ENCODE measurements at regions not wholly inside any gene's neighbourhood (a gene's known extent, or its start where the extent isn't known, plus 50 kb on each side); places are given as distances from the start of the nearest gene placed in this dataset.

- Histone ChIP-seq H3K4me3 (no peak overlapping the region), H3K36me3 (no peaks in the 10 kb centered on the region), H3K27me3 (no peaks in the 10 kb centered on the region), H3K27ac (no peak overlapping the region), H3K9me3 (peaks cover 0 to 17% (median 0%) of the 10 kb centered on the region in 11 donors), H3K4me1 (peaks cover 0 to 9% (median 0%) of the 10 kb centered on the region in 9 donors)
- intact Hi-C loops (cut with DNase I) = no loop called here
- peak in 7 of 9 donors; percentile 21 to 46 (median 35) for TF ChIP-seq CTCF (IDR thresholded peaks at IDR 0.05)
- ATAC-seq (peak in 5 of 8 donors; percentile 34 to 77 (median 54)), DNase-seq (no peak)
Observed at GRCh38 chr11:50174189-50174588, 141.5 kb downstream of the OR4C45 start.

GRCh38 chr11:50174975-50175374 is 142.3 kb downstream of the OR4C45 start:
- Histone ChIP-seq H3K27me3 (no peaks in the 10 kb centered on the region), H3K4me1 (peaks cover 0 to 9% (median 0%) of the 10 kb centered on the region in 9 donors), H3K4me3 (no peak overlapping the region), H3K9me3 (peaks cover 0 to 11% (median 0%) of the 10 kb centered on the region in 11 donors), H3K27ac (no peak overlapping the region), H3K36me3 (no peaks in the 10 kb centered on the region)
- intact Hi-C loops (cut with DNase I) = no loop called here
- TF ChIP-seq CTCF (IDR thresholded peaks at IDR 0.05) = no peak
- no peak for DNase-seq
- WGBS, 2 donors = 79 to 80% methylated on average over 1 of the region's 1 CpG
- no peak for ATAC-seq

GRCh38 chr11:50178737-50179136 is 146.1 kb downstream of the OR4C45 start:
- DNase-seq = no peak
- intact Hi-C loops (cut with DNase I) = no loop called here

GRCh38 chr11:50181334-50181733 is 148.7 kb downstream of the OR4C45 start:
- H3K4me1 ChIP-seq = peaks cover 0 to 4% (median 0%) of the 10 kb centered on the region in 9 donors
- 64 to 68% methylated on average over 2 of the region's 2 CpGs for WGBS, 2 donors
- TF ChIP-seq CTCF (IDR thresholded peaks at IDR 0.05) = no peak
- ATAC-seq (no peak), DNase-seq (no peak)
- H3K27me3 ChIP-seq = no peaks in the 10 kb centered on the region
- H3K27ac ChIP-seq = no peak overlapping the region
- no peaks in the 10 kb centered on the region for H3K36me3 ChIP-seq
- peaks cover 0 to 26% (median 0%) of the 10 kb centered on the region in 11 donors for H3K9me3 ChIP-seq
- no peak overlapping the region for H3K4me3 ChIP-seq
- intact Hi-C loops (cut with DNase I) = no loop called here

More at GRCh38 chr11:50178737-50179136, 146.1 kb downstream of the OR4C45 start:
- no peak for ATAC-seq
- Histone ChIP-seq H3K27me3 (no peaks in the 10 kb centered on the region), H3K4me1 (peaks cover 0 to 9% (median 0%) of the 10 kb centered on the region in 9 donors), H3K9me3 (peaks cover 0 to 10% (median 0%) of the 10 kb centered on the region in 11 donors), H3K36me3 (no peaks in the 10 kb centered on the region), H3K27ac (no peak overlapping the region), H3K4me3 (no peak overlapping the region)
- no peak for TF ChIP-seq CTCF (IDR thresholded peaks at IDR 0.05)
